Skeletal muscle tissue (tissue), 3 donors: ENCODE measurements at regions not wholly inside any gene's neighbourhood (a gene's known extent, or its start where the extent isn't known, plus 50 kb on each side); places are given as distances from the start of the nearest gene placed in this dataset.
"Not testable (repeated sequence)": the region's sequence is repeated elsewhere in the genome, so short reads cannot be mapped to it uniquely, and the experiment has no call there.

Experiments used
- H3K27ac ChIP-seq: one replicate; pipeline ENCODE4 v1.7.0; 2013; ENCODE audit warnings: mild to moderate bottlenecking, low read depth, low read length, inconsistent platforms
- H3K27me3 ChIP-seq, 3 donors: one replicate each; pipeline ENCODE4 v1.7.0; 2013; ENCODE audit warnings: low read length in 3 of 3; ENCODE audit not compliant: control insufficient read depth in 3 of 3, insufficient read depth in 3 of 3
- H3K36me3 ChIP-seq, 3 donors: one replicate each; pipeline ENCODE4 v1.7.0; 2013; ENCODE audit warnings: low read length in 3 of 3; ENCODE audit not compliant: control insufficient read depth in 3 of 3, insufficient read depth in 3 of 3
- H3K4me1 ChIP-seq, 3 donors: one replicate each; pipeline ENCODE4 v1.7.0; 2013; ENCODE audit warnings: low read length in 3 of 3, mild to moderate bottlenecking in 3 of 3; ENCODE audit not compliant: control insufficient read depth in 3 of 3, insufficient read depth in 3 of 3
- H3K4me3 ChIP-seq, 3 donors: one replicate each; pipeline ENCODE4 v1.7.0; 2013; ENCODE audit warnings: low read length in 3 of 3
- H3K9ac ChIP-seq, 3 donors: one replicate each; pipeline ENCODE4 v1.7.0; 2013; ENCODE audit warnings: low read length in 3 of 3, mild to moderate bottlenecking in 3 of 3, moderate library complexity in 2 of 3, low read depth in 1 of 3
- H3K9me3 ChIP-seq, 3 donors: one replicate each; pipeline ENCODE4 v1.7.0; 2013; ENCODE audit warnings: low read length in 3 of 3; ENCODE audit not compliant: control insufficient read depth in 3 of 3
- donor health status: Osteomylitis.

DNA sequence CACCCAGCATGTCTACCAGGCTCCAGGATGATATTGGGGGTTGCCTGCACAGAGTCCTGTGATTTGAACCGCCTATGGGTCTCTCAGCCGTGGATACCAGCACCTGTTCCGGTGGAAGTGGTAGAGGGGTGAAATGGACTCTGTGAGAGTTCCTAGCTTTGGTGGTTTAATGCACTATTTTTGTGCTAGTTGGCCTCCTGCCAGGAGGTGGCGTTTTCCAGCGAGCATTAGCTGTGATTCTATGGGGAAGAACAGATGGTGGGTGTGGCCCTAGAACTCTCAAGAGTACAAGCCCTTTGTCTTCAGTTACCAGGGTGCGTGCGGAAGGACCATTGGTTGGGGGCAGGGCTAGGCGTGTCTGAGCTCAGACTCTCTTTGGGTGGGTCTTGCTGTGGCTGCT, 316.9 kb upstream of the AMOT start:
- Histone ChIP-seq H3K27me3 (no peaks in the 10 kb centered on the region), H3K9ac (no peak overlapping the region), H3K4me1 (no peaks in the 10 kb centered on the region), H3K9me3 (peaks cover 0 to 5% (median 0%) of the 10 kb centered on the region in 3 donors), H3K36me3 (no peaks in the 10 kb centered on the region), H3K4me3 (no peak overlapping the region), H3K27ac (no peak overlapping the region)

DNA sequence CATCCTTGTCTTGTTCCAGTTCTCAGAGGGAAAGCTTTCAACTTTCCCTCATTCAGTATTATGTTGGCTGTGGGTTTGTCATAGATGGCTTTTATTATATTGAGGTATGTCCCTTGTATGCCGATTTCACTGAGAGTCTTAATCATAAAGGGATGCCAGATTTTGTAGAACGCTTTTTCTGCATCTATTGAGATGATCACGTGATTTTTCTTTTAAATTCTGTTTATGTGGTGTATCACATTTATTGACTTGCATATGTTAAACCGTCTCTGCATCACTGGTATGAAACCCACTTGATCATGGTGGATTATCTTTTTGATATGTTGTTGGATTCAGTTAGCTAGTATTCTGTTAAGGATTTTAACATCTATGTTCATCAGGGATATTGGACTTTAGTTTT, 313.7 kb upstream of the AMOT start:
- not testable (repeated sequence) for H3K27me3 ChIP-seq, H3K36me3 ChIP-seq, H3K27ac ChIP-seq, H3K4me1 ChIP-seq, H3K9ac ChIP-seq, H3K4me3 ChIP-seq, H3K9me3 ChIP-seq

DNA sequence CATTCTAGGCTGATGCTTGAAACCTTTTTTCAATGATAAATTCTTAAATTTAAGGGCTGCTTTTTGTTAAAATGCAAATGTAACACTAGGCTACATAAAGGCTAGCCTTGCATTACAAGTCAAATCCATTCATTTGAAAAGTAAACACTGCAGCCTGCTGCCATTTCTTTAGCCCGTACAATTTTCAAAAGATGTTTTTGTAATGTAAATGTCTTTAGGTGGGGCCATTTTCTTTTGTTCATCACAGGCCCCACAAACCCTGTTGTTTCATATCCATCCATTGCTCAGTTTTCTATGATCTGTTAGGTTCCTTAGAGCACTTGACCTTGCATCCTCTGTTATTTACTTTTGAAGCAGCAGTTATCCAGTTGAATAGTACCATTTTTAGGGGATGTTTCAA, 296.2 kb upstream of the AMOT start:
- no peaks in the 10 kb centered on the region for H3K9me3 ChIP-seq

DNA sequence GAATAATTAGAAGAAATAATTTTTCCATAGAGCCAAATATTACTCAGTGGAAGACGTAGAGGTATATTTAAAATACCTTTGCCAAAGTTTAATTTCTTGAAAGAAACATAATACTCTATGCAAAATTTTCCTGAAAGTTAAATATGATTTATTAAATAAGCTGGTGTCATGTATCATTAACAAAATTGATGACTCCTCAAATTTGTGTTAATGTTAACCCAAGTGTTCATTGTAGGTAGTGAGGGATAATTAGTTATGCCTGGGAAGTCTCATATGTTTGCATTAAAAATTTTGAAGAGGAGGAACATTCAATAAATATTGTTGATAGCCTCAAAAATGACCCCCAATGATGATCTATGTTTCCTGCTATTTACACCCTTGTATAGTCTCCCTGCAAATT, 292.7 kb upstream of the AMOT start:
- Histone ChIP-seq H3K9me3 (no peaks in the 10 kb centered on the region), H3K27me3 (no peaks in the 10 kb centered on the region), H3K9ac (no peak overlapping the region), H3K36me3 (no peaks in the 10 kb centered on the region), H3K4me1 (no peaks in the 10 kb centered on the region), H3K27ac (no peak overlapping the region), H3K4me3 (no peak overlapping the region)

More for the DNA sequence above, 296.2 kb upstream of the AMOT start:
- Histone ChIP-seq H3K27me3 (no peaks in the 10 kb centered on the region), H3K27ac (no peak overlapping the region), H3K4me3 (no peak overlapping the region), H3K36me3 (no peaks in the 10 kb centered on the region), H3K4me1 (no peaks in the 10 kb centered on the region), H3K9ac (no peak overlapping the region)

DNA sequence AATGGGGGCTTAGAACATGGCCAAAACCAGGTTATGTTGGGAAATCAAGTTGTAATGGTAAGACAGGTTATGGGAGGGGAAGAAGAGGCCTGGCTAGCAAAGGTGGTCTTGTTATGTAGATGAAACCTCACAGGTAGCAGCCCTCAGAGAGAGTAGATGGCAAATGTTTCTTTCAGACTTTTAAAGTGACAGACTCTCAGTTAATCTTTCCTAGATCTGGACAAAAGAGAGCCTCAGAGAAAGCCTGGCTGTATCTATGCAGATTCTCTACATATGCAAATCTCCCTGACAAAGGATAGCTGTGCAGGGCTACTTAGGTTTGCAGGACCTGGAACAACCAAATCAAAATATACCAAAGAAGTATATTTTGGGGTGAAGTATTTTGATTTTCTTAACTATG, 284.1 kb upstream of the AMOT start:
- no peaks in the 10 kb centered on the region for H3K9me3 ChIP-seq
- H3K27me3 ChIP-seq: no peaks in the 10 kb centered on the region
- H3K36me3 ChIP-seq: no peaks in the 10 kb centered on the region
- no peak overlapping the region for H3K9ac ChIP-seq
- no peaks in the 10 kb centered on the region for H3K4me1 ChIP-seq
- H3K27ac ChIP-seq: no peak overlapping the region
- H3K4me3 ChIP-seq: no peak overlapping the region

DNA sequence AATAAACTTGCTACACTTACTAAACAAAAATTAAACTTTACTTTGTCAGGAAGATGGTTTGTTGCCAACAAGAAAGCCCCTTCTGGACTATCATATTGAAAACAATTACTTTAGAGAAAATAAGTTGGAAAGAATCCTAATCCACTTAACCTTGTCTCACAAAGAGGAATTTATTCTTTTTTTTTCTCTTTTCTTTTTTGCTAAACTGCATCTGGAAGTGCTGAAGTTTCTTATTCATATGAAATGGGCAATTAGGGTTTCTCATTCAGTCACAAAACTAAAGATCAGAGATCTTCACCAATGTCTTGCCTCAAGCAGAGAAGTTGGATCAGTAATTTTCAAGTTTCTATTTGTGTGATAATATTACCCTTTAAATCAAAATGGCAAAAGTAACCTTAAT, 234.9 kb upstream of the AMOT start:
- Histone ChIP-seq H3K9me3 (no peaks in the 10 kb centered on the region), H3K27ac (no peak overlapping the region), H3K4me3 (no peak overlapping the region), H3K27me3 (peaks cover 0 to 4% (median 0%) of the 10 kb centered on the region in 3 donors), H3K4me1 (no peaks in the 10 kb centered on the region), H3K9ac (no peak overlapping the region), H3K36me3 (no peaks in the 10 kb centered on the region)

DNA sequence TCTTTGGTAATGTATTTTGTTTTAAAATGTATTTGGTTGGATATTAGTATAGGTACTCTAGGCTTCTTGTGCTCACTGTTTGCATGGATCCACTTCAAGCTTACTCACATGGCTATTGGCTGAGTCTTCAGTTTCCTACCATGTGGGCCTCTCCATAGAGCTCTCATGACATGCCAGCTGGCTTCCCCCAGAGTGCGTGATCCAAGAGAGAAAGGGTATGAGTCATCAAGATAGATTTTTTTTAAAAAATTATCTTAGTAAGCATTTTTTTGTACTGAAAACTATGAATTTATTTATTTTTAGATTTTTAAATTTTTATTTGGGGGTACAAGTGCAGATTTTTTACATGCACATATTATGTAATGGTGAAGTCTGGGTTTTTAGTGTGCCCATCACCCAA, 219.1 kb upstream of the AMOT start:
- Histone ChIP-seq H3K27ac (no peak overlapping the region), H3K4me1 (no peaks in the 10 kb centered on the region), H3K27me3 (no peaks in the 10 kb centered on the region), H3K36me3 (no peaks in the 10 kb centered on the region), H3K9me3 (peaks cover 0 to 6% (median 0%) of the 10 kb centered on the region in 3 donors), H3K4me3 (no peak overlapping the region), H3K9ac (no peak overlapping the region)

DNA sequence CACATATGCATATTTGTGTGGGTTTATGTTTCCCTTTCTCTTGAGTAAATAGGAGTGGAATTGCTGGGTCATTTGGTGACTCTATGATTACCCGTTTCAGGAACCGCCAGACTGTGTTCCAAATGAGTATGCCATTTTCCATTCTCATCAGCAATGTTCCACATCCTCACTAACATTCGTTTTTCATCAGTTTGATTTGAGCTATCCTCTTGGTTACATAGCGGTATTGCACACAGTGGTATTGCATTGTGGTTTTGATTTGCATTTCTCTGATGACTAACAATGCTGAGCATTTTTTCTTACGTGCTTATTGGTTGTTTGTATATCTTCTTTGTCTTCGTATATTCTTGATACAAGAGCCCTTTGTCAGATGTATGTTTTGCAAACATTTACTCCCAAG, 218.0 kb upstream of the AMOT start:
- H3K36me3 ChIP-seq: no peaks in the 10 kb centered on the region
- no peak overlapping the region for H3K9ac ChIP-seq
- no peaks in the 10 kb centered on the region for H3K27me3 ChIP-seq
- no peak overlapping the region for H3K27ac ChIP-seq
- no peaks in the 10 kb centered on the region for H3K4me1 ChIP-seq
- H3K9me3 ChIP-seq: peaks cover 0 to 3% (median 0%) of the 10 kb centered on the region in 3 donors
- H3K4me3 ChIP-seq: no peak overlapping the region

DNA sequence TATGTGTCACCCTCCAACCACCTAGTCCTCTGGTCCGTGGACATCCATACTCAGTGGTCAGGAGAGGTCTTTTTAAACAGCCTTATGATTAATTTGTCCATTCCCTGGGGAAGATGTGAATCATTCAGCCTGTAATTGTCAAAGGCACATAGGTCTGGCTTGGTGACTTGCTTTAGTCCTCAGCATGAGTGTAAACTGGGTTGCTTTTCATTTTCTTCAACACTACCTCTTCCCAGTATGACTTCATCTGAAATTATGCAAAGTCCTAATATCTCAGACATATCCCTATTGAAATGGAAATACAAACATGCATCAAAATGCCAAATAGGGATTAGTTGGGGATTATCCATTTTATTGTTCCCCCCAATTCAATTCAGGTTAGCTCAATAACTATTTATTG, 208.3 kb upstream of the AMOT start:
- Histone ChIP-seq H3K4me1 (no peaks in the 10 kb centered on the region), H3K27ac (no peak overlapping the region), H3K9ac (no peak overlapping the region), H3K36me3 (no peaks in the 10 kb centered on the region), H3K9me3 (no peaks in the 10 kb centered on the region), H3K4me3 (no peak overlapping the region), H3K27me3 (peaks cover 0 to 4% (median 0%) of the 10 kb centered on the region in 3 donors)

DNA sequence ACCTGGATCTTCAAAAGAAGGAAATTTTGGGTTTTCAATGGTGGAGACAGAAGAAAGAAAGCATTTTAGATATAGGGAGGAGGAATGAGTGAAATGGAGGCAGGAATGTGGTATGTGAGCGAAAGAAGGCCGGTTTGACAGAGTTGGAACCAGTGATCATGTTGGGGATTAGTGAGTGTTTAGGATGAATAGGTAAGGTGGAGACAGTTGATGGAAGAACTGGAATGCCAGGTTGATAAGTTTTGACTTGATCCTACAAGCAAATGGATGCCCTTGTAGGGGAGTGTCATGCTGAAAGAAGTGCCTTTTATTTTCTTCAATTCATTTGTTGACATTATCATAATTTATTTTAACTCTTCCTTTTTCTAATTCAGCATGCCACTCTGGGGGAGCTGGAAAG, 207.8 kb upstream of the AMOT start:
- no peak overlapping the region for H3K27ac ChIP-seq
- no peaks in the 10 kb centered on the region for H3K36me3 ChIP-seq
- H3K4me3 ChIP-seq: no peak overlapping the region

More for the DNA sequence above, 207.8 kb upstream of the AMOT start:
- Histone ChIP-seq H3K27me3 (peaks cover 0 to 4% (median 0%) of the 10 kb centered on the region in 3 donors), H3K9me3 (no peaks in the 10 kb centered on the region), H3K9ac (no peak overlapping the region), H3K4me1 (no peaks in the 10 kb centered on the region)
